HepG2 (cell line): ENCODE measurements at regions not wholly inside any gene's neighbourhood (a gene's known extent, or its start where the extent isn't known, plus 50 kb on each side); places are given as distances from the start of the nearest gene placed in this dataset.
A peak's percentile ranks its signal among the peaks of the same experiment; 100 is the strongest.

ENCODE experiments used
- AKAP8 ChIP-seq: sonication (generic); formaldehyde crosslinking; IDR thresholded peaks from 2 replicates; pipeline ENCODE4 v1.5.1; 2020; ENCODE audit warnings: mild to moderate bottlenecking, missing genetic modification reagents
- ASH2L ChIP-seq: fragments of 300-600, 200-600 bp; sonication (generic); IDR thresholded peaks from 2 replicates; pipeline ENCODE4 v1.7.0; 2017; ENCODE audit warnings: low read depth, mild to moderate bottlenecking, moderate library complexity, mixed read lengths, low read length; ENCODE audit not compliant: insufficient read length
- CBX2 ChIP-seq, 2 experiments: fragments of 200-600 bp in 1 of 2; sonication (generic); formaldehyde crosslinking in 1 of 2; IDR thresholded peaks; 2 replicates each; pipeline versions ENCODE4 v1.7.0 to v1.8.1; 2018 to 2022; ENCODE audit warnings: low read depth in 2 of 2, low read length in 1 of 2, mild to moderate bottlenecking in 1 of 2, missing genetic modification reagents in 1 of 2
- CEBPG ChIP-seq: IDR thresholded peaks from 2 replicates; pipeline ENCODE4 v1.6.1; 2016
- FOSL2 ChIP-seq: sonication (generic); formaldehyde crosslinking; IDR thresholded peaks from 2 replicates; pipeline ENCODE4 v1.4.0; 2020; ENCODE audit warnings: missing genetic modification reagents
- GATA4 ChIP-seq: sonication (generic); IDR thresholded peaks from 2 replicates; pipeline ENCODE4 v1.6.1; 2016; ENCODE audit warnings: antibody characterized with exemption, low read depth, borderline replicate concordance
- GFI1 ChIP-seq: sonication (generic); formaldehyde crosslinking; IDR thresholded peaks from 2 replicates; pipeline ENCODE4 v1.5.0; 2020; ENCODE audit warnings: missing genetic modification reagents, mild to moderate bottlenecking, borderline replicate concordance
- GTF3A ChIP-seq: sonication (generic); formaldehyde crosslinking; conservative IDR thresholded peaks from 2 replicates; pipeline ENCODE4 v1.4.0; 2020; ENCODE audit warnings: mild to moderate bottlenecking, missing genetic modification reagents
- HMG20A ChIP-seq: IDR thresholded peaks from 2 replicates; pipeline ENCODE4 v1.6.1; 2016; ENCODE audit warnings: borderline replicate concordance
- JUNB ChIP-seq: sonication (generic); formaldehyde crosslinking; IDR thresholded peaks from 2 replicates; pipeline ENCODE4 v1.8.0; 2022; ENCODE audit warnings: missing genetic modification reagents, mild to moderate bottlenecking, borderline replicate concordance
- KAT8 ChIP-seq: IDR thresholded peaks from 2 replicates; pipeline ENCODE4 v1.6.1; 2016; ENCODE audit warnings: missing genetic modification reagents, missing compliant biosample characterization
- KMT2B ChIP-seq: IDR thresholded peaks from 2 replicates; pipeline ENCODE4 v1.6.1; 2016; ENCODE audit warnings: missing genetic modification reagents, missing compliant biosample characterization
- NCOA2 ChIP-seq: sonication (generic); formaldehyde crosslinking; IDR thresholded peaks from 2 replicates; pipeline ENCODE4 v1.8.0; 2022; ENCODE audit warnings: inconsistent platforms
- PRDM4 ChIP-seq: sonication (generic); formaldehyde crosslinking; IDR thresholded peaks from 2 replicates; pipeline ENCODE4 v1.9.0; 2021; ENCODE audit warnings: missing genetic modification reagents, borderline replicate concordance
- REPIN1 ChIP-seq: sonication (generic); formaldehyde crosslinking; IDR thresholded peaks from 2 replicates; pipeline ENCODE4 v1.8.0; 2022; ENCODE audit warnings: missing genetic modification reagents, low read depth, mild to moderate bottlenecking, borderline replicate concordance
- SKI ChIP-seq: fragments of 450-650 bp; IDR thresholded peaks from one replicate; pipeline ENCODE4 v1.6.1; 2018; ENCODE audit warnings: mild to moderate bottlenecking; ENCODE audit not compliant: partially characterized antibody
- TEAD3 ChIP-seq: optimal IDR thresholded peaks from 2 replicates; pipeline ENCODE3; 2016; ENCODE audit warnings: borderline replicate concordance
- TGIF2 ChIP-seq: IDR thresholded peaks from 2 replicates; pipeline ENCODE4 v1.6.1; 2016; ENCODE audit warnings: control low read depth, missing compliant biosample characterization
- TOE1 ChIP-seq: sonication (generic); formaldehyde crosslinking; IDR thresholded peaks from 2 replicates; pipeline ENCODE4 v1.4.0; 2020; ENCODE audit warnings: mild to moderate bottlenecking, missing genetic modification reagents
- ZEB1 ChIP-seq: IDR thresholded peaks from 2 replicates; pipeline ENCODE4 v1.6.1; 2012; ENCODE audit warnings: mild to moderate bottlenecking, low read depth, inconsistent platforms; ENCODE audit not compliant: insufficient replicate concordance
- ZGPAT ChIP-seq: IDR thresholded peaks from 2 replicates; pipeline ENCODE4 v1.6.1; 2016; ENCODE audit warnings: mild to moderate bottlenecking
- ZNF296 ChIP-seq: sonication (generic); formaldehyde crosslinking; conservative IDR thresholded peaks from 2 replicates; pipeline ENCODE4 v1.5.0; 2020; ENCODE audit warnings: mild to moderate bottlenecking, missing genetic modification reagents
- ZNF569 ChIP-seq: sonication (generic); formaldehyde crosslinking; IDR thresholded peaks from 2 replicates; pipeline ENCODE4 v1.5.0; 2020; ENCODE audit warnings: mild to moderate bottlenecking, missing genetic modification reagents, moderate library complexity, borderline replicate concordance
- ZNF598 ChIP-seq: sonication (generic); formaldehyde crosslinking; IDR thresholded peaks from 2 replicates; pipeline ENCODE4 v1.5.1; 2020; ENCODE audit warnings: mild to moderate bottlenecking, missing genetic modification reagents, borderline replicate concordance
- TF ChIP-seq, protein P1 (sequence below): sonication (generic); formaldehyde crosslinking; IDR thresholded peaks from 2 replicates; pipeline ENCODE4 v1.8.1; 2023; ENCODE audit warnings: mild to moderate bottlenecking, missing genetic modification reagents, borderline replicate concordance
- TF ChIP-seq, protein P2 (sequence below), 2 experiments: fragments of 450-650 bp in 1 of 2; sonication (generic) in 1 of 2; formaldehyde crosslinking; IDR thresholded peaks; 2 replicates each; pipeline versions ENCODE4 v1.5.0 to v1.8.0; 2020 to 2022; ENCODE audit warnings: mild to moderate bottlenecking in 1 of 2, missing genetic modification reagents in 1 of 2

DNA sequence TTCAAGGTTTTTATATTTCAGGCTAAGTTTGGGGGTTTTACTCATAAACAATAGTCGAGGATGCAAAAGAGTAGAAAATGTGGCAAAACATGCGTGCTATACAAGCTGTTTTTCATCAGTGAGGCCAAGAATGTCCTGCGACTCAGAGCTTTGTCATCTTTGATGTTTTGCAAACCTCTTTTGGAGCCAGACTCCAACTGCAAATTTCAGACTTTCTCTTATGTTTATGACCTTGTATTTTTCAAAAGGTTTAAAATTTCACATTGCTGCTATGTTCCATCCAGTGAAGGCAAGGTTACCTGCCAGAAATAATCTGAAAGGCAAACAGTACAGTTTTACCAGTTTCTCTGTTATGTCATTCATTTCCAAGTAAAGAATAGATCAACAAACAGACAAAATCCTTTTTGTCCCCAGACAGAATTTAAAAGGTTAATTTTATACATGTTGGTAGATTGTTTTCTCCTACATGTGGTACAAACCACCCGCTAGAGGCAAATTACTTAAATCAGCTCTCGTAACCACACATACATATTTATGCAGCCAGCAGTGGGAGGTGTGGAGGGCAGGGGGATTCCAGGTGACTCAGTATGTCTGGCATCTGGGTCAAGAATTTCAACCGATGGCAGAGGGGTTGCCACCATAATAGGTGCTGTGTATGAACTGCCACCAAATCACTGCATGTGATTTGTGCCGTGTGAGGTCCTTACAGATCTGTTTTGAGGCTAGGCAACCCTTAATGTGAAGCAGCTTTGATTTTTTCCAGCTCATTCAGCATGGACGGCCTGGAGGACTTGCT, 119.8 kb upstream of the CPM start (continued):
- TF ChIP-seq ZGPAT (CRISPR knock-in tag) (peak; percentile 62), HMG20A (peak; percentile 30; the same call in 1 of the 2 replicates), ASH2L (peak; percentile 50), CEBPG (CRISPR knock-in tag) (peak; percentile 34; the same call in 1 of the 2 replicates), KAT8 (CRISPR knock-in tag) (peak; percentile 69; the same call in 1 of the 2 replicates), GATA4 (peak; percentile 44; the same call in 1 of the 2 replicates), PRDM4 (CRISPR knock-in tag) (no peak), ZNF598 (CRISPR knock-in tag) (no peak), TGIF2 (CRISPR knock-in tag) (0 out of 2 replicates have a peak, but pooled peaks have one; percentile 55), NCOA2 (CRISPR knock-in tag) (peak; percentile 90), JUNB (CRISPR knock-in tag) (peak; percentile 83; the same call in 1 of the 2 replicates), REPIN1 (CRISPR knock-in tag) (peak; percentile 11; the same call in 1 of the 2 replicates), TEAD3 (peak; percentile 89), SKI (peak; percentile 28), KMT2B (CRISPR knock-in tag) (no peak), GFI1 (peak; percentile 98), ZNF296 (no peak), AKAP8 (CRISPR knock-in tag) (no peak), CBX2 (IDR thresholded peaks at IDR 0.05; ENCODE audit: low read depth, low read length) (no peak), CBX2 (CRISPR knock-in tag; IDR thresholded peaks at IDR 0.05; ENCODE audit: low read depth) (no peak), FOSL2 (CRISPR knock-in tag) (peak; percentile 97), GTF3A (CRISPR knock-in tag) (no peak), ZNF569 (CRISPR knock-in tag) (no peak), TOE1 (CRISPR knock-in tag) (no peak), ZEB1 (peak; percentile 34)
- TF ChIP-seq, protein P1, sequence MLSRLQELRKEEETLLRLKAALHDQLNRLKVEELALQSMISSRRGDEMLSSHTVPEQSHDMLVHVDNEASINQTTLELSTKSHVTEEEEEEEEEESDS (CRISPR knock-in tag) = no peak
- TF ChIP-seq, protein P2, sequence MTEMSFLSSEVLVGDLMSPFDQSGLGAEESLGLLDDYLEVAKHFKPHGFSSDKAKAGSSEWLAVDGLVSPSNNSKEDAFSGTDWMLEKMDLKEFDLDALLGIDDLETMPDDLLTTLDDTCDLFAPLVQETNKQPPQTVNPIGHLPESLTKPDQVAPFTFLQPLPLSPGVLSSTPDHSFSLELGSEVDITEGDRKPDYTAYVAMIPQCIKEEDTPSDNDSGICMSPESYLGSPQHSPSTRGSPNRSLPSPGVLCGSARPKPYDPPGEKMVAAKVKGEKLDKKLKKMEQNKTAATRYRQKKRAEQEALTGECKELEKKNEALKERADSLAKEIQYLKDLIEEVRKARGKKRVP (CRISPR knock-in tag; IDR thresholded peaks at IDR 0.05) = 0 out of 4 replicates have a peak, but pooled peaks of 1 of the 2 experiments have one; percentile 51
